ENCODE measurements at regions not wholly inside any gene's neighbourhood (a gene's known extent, or its start where the extent isn't known, plus 50 kb on each side); places are given as distances from the start of the nearest gene placed in this dataset.

DNA sequence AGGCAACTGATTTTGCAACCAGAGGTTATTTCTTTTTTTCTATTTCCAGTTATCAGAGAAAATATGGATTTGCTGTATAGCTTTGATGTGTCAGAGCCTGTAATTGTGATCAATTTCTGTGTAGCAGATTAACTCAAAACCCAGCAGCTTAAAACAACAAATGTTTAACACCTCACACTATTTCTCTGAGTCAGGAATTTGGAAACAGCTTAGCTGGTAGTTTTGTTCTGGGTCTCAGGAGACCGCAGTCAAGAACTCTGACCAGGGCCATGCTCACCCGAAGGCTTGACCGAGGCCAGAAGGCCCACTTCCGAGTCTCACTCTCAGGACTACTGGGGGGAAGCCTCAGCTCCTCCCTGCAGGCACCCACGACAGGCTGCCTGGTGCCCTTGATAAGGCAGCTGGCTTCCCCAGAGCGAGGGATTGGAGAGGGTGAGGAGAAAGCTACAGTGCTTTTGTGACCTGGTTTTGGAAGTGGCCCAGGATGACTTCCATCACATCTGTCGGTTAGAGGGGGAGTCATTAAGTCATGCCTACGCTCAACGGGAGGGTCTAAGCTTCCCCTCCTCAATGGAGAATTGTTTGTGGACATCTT is 105.7 kb upstream of the SHH start:
- Histone ChIP-seq H3K4me2 (ENCODE audit: low read depth, low read length, poor library complexity, severe bottlenecking) (no peak overlapping the region), H3K27me3 (ENCODE audit: low read length) (no peaks in the 10 kb centered on the region)

DNA sequence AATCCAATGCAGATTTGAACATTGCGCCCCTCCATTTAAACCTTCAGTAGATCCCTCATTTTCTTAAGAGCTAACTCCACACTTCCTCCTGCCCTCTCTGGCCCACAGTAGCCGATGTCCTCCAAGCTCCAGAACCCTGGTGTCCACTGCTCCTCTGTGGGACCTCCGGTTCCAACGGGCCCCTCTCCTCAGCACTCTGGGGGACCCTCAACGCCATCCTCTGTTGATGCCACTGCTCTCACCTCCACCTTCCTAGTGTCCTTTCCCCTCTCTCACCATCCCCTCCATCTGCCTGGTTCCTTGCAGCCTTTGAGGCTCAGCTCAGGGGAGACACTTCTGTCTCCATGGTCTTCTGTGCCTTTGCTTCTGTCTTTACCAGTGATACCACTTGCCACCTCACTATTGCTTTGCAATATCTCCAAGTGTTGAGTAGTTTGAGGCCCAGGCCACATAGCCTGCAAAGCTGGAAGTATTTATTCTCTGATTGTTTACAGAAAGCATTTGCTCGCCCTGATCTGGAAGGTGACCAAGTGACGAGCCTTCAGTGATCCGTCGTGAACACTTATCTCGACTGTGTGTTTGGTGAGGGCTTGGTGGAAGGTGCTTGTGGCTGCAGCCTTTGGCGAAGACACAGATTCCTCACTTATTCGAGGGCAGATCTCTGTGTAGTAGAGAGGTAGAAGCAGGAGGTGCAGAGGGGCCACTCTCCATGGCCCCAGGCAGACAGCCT is 104.8 kb upstream of the SHH start:
- Histone ChIP-seq H3K27ac (ENCODE audit: low read depth, low read length) (no peak overlapping the region), H3K9ac (ENCODE audit: low read length) (no peak overlapping the region), H3F3A (ENCODE audit: insufficient read depth) (no peaks in the 10 kb centered on the region), H3K4me3 (ENCODE audit: insufficient read depth, low read length, poor library complexity, severe bottlenecking) (no peak overlapping the region), H3K36me3 (ENCODE audit: low read length) (no peaks in the 10 kb centered on the region), H3K27me3 (ENCODE audit: low read length) (no peaks in the 10 kb centered on the region), H3K79me2 (ENCODE audit: insufficient read depth, low read length) (no peaks in the 10 kb centered on the region), H2AFZ (ENCODE audit: low read depth, low read length, severe bottlenecking) (no peak overlapping the region), H3K9me2 (replicated peaks; ENCODE audit: insufficient read depth, low read length) (no peaks in the 10 kb centered on the region), H4K20me1 (ENCODE audit: low read depth, low read length) (no peaks in the 10 kb centered on the region), H3K4me2 (ENCODE audit: low read depth, low read length, poor library complexity, severe bottlenecking) (no peak overlapping the region), H3K9me3 (ENCODE audit: insufficient read depth, low read length) (no peaks in the 10 kb centered on the region)
- TF ChIP-seq, protein P1, sequence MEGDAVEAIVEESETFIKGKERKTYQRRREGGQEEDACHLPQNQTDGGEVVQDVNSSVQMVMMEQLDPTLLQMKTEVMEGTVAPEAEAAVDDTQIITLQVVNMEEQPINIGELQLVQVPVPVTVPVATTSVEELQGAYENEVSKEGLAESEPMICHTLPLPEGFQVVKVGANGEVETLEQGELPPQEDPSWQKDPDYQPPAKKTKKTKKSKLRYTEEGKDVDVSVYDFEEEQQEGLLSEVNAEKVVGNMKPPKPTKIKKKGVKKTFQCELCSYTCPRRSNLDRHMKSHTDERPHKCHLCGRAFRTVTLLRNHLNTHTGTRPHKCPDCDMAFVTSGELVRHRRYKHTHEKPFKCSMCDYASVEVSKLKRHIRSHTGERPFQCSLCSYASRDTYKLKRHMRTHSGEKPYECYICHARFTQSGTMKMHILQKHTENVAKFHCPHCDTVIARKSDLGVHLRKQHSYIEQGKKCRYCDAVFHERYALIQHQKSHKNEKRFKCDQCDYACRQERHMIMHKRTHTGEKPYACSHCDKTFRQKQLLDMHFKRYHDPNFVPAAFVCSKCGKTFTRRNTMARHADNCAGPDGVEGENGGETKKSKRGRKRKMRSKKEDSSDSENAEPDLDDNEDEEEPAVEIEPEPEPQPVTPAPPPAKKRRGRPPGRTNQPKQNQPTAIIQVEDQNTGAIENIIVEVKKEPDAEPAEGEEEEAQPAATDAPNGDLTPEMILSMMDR (IDR thresholded peaks at IDR 0.05; ENCODE audit: insufficient read depth, low read length, poor library complexity, severe bottlenecking): no peak
- TF ChIP-seq EZH2phosphoT487 (conservative IDR thresholded peaks at IDR 0.05; ENCODE audit: low read length): no peak

More for the DNA sequence above, 105.7 kb upstream of the SHH start:
- Histone ChIP-seq H4K20me1 (ENCODE audit: low read depth, low read length) (no peaks in the 10 kb centered on the region), H3K36me3 (ENCODE audit: low read length) (no peaks in the 10 kb centered on the region), H3K9me3 (ENCODE audit: insufficient read depth, low read length) (no peaks in the 10 kb centered on the region), H3K27ac (ENCODE audit: low read depth, low read length) (no peak overlapping the region), H3K4me3 (ENCODE audit: insufficient read depth, low read length, poor library complexity, severe bottlenecking) (no peak overlapping the region), H3F3A (ENCODE audit: insufficient read depth) (no peaks in the 10 kb centered on the region), H3K9me2 (replicated peaks; ENCODE audit: insufficient read depth, low read length) (no peaks in the 10 kb centered on the region), H3K9ac (ENCODE audit: low read length) (no peak overlapping the region), H2AFZ (ENCODE audit: low read depth, low read length, severe bottlenecking) (no peak overlapping the region), H3K79me2 (ENCODE audit: insufficient read depth, low read length) (no peaks in the 10 kb centered on the region)
- TF ChIP-seq, protein P1 (IDR thresholded peaks at IDR 0.05; ENCODE audit: insufficient read depth, low read length, poor library complexity, severe bottlenecking): no peak
- no peak for TF ChIP-seq EZH2phosphoT487 (conservative IDR thresholded peaks at IDR 0.05; ENCODE audit: low read length)

DNA sequence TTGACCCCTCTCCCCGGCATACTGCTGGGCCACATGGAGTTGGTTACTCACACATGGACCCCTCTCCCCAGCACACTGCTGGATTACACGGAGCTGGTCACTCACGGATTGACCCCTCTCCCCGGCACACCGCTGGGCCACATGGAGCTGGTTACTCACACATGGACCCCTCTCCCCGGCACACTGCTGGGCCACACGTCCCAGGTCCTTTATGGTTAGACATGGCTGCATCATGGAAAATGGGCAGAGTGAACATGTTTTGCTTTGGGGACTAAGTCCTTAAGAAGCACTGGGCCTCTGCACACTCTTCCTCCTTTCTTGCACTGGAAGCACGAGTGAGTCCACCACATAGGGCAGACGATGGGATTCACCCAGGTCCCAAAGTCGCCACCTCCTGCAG is 102.1 kb upstream of the SHH start:
- no peak overlapping the region for H3K4me2 ChIP-seq (ENCODE audit: low read depth, low read length, poor library complexity, severe bottlenecking)
- no peaks in the 10 kb centered on the region for H3F3A ChIP-seq (ENCODE audit: insufficient read depth)
- no peak overlapping the region for H3K27ac ChIP-seq (ENCODE audit: low read depth, low read length)
- no peaks in the 10 kb centered on the region for H3K27me3 ChIP-seq (ENCODE audit: low read length)
- H2AFZ ChIP-seq (ENCODE audit: low read depth, low read length, severe bottlenecking): no peak overlapping the region
- TF ChIP-seq, protein P1 (IDR thresholded peaks at IDR 0.05; ENCODE audit: insufficient read depth, low read length, poor library complexity, severe bottlenecking): no peak
- no peak for TF ChIP-seq EZH2phosphoT487 (conservative IDR thresholded peaks at IDR 0.05; ENCODE audit: low read length)
- H4K20me1 ChIP-seq (ENCODE audit: low read depth, low read length): no peaks in the 10 kb centered on the region
- no peak overlapping the region for H3K4me3 ChIP-seq (ENCODE audit: insufficient read depth, low read length, poor library complexity, severe bottlenecking)
- H3K9me2 ChIP-seq (replicated peaks; ENCODE audit: insufficient read depth, low read length): no peaks in the 10 kb centered on the region
- no peaks in the 10 kb centered on the region for H3K9me3 ChIP-seq (ENCODE audit: insufficient read depth, low read length)
- no peak overlapping the region for H3K9ac ChIP-seq (ENCODE audit: low read length)
- no peaks in the 10 kb centered on the region for H3K36me3 ChIP-seq (ENCODE audit: low read length)
- H3K79me2 ChIP-seq (ENCODE audit: insufficient read depth, low read length): no peaks in the 10 kb centered on the region
